BE2C (cell line): ENCODE measurements at regions not wholly inside any gene's neighbourhood (a gene's known extent, or its start where the extent isn't known, plus 50 kb on each side); places are given as distances from the start of the nearest gene placed in this dataset.

ENCODE experiments used
- DNase-seq: peaks from one replicate; pipeline ENCODE4 v3.0.0-alpha.2; 2020
- H3K27me3 ChIP-seq: fragments of 250-450 bp; sonication (Bioruptor Pico); 2 replicates; pipeline ENCODE4 v1.5.1; 2020; ENCODE audit warnings: mild to moderate bottlenecking
- H3K36me3 ChIP-seq: fragments of 250-450 bp; sonication (Bioruptor Pico); 2 replicates; pipeline ENCODE4 v1.5.1; 2020; ENCODE audit warnings: mild to moderate bottlenecking
- H3K4me1 ChIP-seq: fragments of 250-450 bp; sonication (Bioruptor Pico); 2 replicates; pipeline ENCODE4 v1.5.1; 2020
- H3K4me3 ChIP-seq: 2 replicates; pipeline ENCODE4 v1.5.1; 2011; ENCODE audit warnings: low read depth, low read length
- H3K9me3 ChIP-seq: fragments of 250-450 bp; sonication (Bioruptor Pico); 2 replicates; pipeline ENCODE4 v1.5.1; 2020
- CTCF ChIP-seq: IDR thresholded peaks from 2 replicates; pipeline ENCODE4 v1.5.1; 2012; ENCODE audit warnings: mild to moderate bottlenecking, low read depth, low read length

GRCh38 chr16:54533856-54534490, 247.4 kb upstream of the IRX3 start:
- TF ChIP-seq CTCF = no peak
- Histone ChIP-seq H3K27me3 (peaks cover 11% of the 10 kb centered on the region), H3K36me3 (no peaks in the 10 kb centered on the region), H3K4me1 (no peaks in the 10 kb centered on the region), H3K9me3 (no peaks in the 10 kb centered on the region), H3K4me3 (no peak overlapping the region)
- no peak for DNase-seq

GRCh38 chr16:54526916-54527315, 240.3 kb upstream of the IRX3 start:
- Histone ChIP-seq H3K4me3 (no peak overlapping the region), H3K9me3 (no peaks in the 10 kb centered on the region; the same call in 1 of the 2 replicates), H3K27me3 (no peaks in the 10 kb centered on the region; the same call in 1 of the 2 replicates), H3K36me3 (no peaks in the 10 kb centered on the region), H3K4me1 (no peaks in the 10 kb centered on the region)
- no peak for TF ChIP-seq CTCF
- DNase-seq = no peak

GRCh38 chr16:54526087-54526486, 239.5 kb upstream of the IRX3 start:
- Histone ChIP-seq H3K27me3 (no peaks in the 10 kb centered on the region; the same call in 1 of the 2 replicates), H3K9me3 (no peaks in the 10 kb centered on the region; the same call in 1 of the 2 replicates), H3K4me1 (no peaks in the 10 kb centered on the region), H3K4me3 (no peak overlapping the region), H3K36me3 (no peaks in the 10 kb centered on the region)
- no peak for TF ChIP-seq CTCF
- DNase-seq = no peak

GRCh38 chr16:54525104-54525503, 238.5 kb upstream of the IRX3 start:
- DNase-seq = no peak
- no peaks in the 10 kb centered on the region for H3K36me3 ChIP-seq
- H3K4me3 ChIP-seq = no peak overlapping the region

GRCh38 chr16:54522584-54522983, 236.0 kb upstream of the IRX3 start:
- Histone ChIP-seq H3K27me3 (no peaks in the 10 kb centered on the region; the same call in 1 of the 2 replicates), H3K9me3 (no peaks in the 10 kb centered on the region; the same call in 1 of the 2 replicates), H3K4me1 (no peaks in the 10 kb centered on the region), H3K36me3 (no peaks in the 10 kb centered on the region), H3K4me3 (no peak overlapping the region)
- no peak for DNase-seq
- no peak for TF ChIP-seq CTCF

More at GRCh38 chr16:54525104-54525503, 238.5 kb upstream of the IRX3 start:
- no peak for TF ChIP-seq CTCF
- H3K27me3 ChIP-seq = no peaks in the 10 kb centered on the region; the same call in 1 of the 2 replicates
- H3K9me3 ChIP-seq = no peaks in the 10 kb centered on the region; the same call in 1 of the 2 replicates
- H3K4me1 ChIP-seq = no peaks in the 10 kb centered on the region

- DNase-seq = no peak
- Histone ChIP-seq H3K27me3 (no peaks in the 10 kb centered on the region; the same call in 1 of the 2 replicates), H3K36me3 (no peaks in the 10 kb centered on the region), H3K9me3 (no peaks in the 10 kb centered on the region; the same call in 1 of the 2 replicates), H3K4me1 (no peaks in the 10 kb centered on the region), H3K4me3 (no peak overlapping the region)
- no peak for TF ChIP-seq CTCF
Observed at GRCh38 chr16:54521327-54521726, 234.7 kb upstream of the IRX3 start.
